ENCODE measurements at regions not wholly inside any gene's neighbourhood (a gene's known extent, or its start where the extent isn't known, plus 50 kb on each side); places are given as distances from the start of the nearest gene placed in this dataset.
A peak's percentile ranks its signal among the peaks of the same experiment; 100 is the strongest.
"Not testable (repeated sequence)": the region's sequence is repeated elsewhere in the genome, so short reads cannot be mapped to it uniquely, and the experiment has no call there.

DNA sequence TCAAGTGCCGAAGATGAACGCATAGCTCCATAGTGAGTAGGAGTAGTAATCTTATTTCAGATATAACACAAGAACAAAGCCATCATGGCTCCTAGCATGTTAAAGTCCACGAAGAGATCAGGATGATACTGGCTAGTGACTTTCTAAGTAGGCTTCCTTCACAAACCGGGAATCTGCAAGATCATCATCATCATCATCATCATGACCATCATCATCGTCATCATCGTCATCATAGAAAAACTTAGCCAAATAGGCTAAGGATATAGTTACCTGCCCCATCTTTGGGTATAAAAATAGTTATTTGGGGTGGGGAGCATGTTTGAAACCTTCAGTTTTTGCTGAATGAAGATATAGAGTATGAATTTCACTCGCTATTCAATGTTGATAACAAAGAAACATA is 57.9 kb downstream of the PYDC2 start:
- no peak for DNase-seq

DNA sequence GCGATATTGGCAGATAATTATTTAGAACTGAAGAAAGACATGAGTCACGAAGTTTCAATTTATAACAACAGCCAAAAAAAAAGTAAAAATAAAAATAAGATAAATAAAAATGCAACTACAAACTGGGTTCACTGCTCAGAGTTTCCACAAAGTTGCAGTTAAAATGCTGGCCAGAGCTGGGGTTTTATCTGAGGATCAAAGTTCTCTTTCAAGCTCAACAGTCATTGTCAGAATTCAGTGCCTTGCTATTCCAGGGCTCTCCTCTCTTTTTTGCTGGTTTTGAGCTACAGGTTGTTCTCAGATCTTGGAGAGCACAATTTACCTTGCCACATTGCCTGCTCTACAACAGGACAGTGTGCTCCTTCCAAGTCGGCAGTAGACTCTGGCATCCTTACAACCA is 60.1 kb downstream of the PYDC2 start:
- DNase-seq = no peak

- no peak for DNase-seq
Observed at GRCh38 chr3:191523148-191523547, 62.2 kb downstream of the PYDC2 start.

DNA sequence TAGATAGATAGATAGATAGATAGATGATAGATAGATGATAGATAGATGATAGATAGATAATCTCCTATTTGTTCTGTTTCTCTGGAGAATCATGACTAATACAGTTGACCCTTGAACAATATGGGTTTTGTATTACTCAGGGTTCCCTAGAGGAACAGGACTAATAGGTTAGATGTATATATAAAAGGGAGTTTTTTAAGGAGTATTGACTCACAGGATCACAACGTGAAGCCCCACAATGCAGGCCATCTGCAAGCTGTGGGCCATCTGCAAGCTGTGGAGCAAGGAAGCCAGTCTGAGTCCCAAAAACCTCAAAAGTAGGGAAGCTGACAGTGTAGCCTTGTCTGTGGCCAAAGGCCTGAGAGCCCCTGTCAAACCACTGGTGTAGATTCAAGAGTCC is 67.6 kb downstream of the PYDC2 start:
- DNase-seq = no peak

- DNase-seq = no peak
Observed at GRCh38 chr3:191529992-191530391, 69.0 kb downstream of the PYDC2 start.

DNA sequence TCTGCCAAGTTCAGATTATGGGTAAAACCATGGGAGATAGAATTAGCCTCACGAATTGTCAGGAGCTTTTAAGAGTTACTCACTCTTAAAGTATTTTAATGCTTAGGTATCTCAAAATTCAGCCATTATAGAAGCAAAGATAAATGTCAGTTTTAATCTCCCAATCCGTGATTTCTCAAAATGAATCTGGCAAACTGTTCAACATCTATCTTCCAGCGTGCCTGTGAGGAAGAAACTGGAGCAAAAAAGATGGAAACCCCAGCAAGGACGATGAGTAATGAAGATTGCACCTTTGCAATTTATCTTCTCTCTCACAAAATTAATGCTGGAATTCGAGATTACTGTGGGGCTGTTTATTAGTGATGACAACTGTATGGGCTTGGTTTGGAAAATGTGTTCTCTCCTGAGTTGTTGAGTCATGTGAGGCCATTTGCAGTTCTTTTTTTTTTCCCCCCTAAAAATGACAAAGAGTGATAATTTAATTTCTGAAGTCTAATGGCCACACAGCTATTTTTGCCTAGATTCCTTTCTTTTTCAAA is 70.5 kb downstream of the PYDC2 start:
- DNase-seq = no peak

DNA sequence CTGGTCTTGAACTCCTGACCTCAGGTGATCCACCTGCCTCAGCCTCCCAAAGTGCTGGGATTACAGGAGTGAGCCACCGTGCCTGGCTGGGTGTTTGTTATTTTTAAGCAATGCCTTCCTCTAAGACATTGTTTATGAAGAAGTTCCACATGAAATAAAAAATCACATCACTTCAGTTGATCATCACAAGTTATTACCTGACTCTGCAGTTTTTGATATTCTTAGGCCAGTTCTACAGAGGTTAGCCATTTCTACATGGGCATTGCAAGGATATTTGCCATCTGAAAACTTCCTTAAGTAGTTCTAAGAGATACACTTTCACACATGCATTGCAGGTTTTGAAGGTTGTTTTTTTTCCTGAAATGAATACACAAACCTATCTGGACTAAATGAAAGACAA is 82.1 kb downstream of the PYDC2 start:
- no peak for DNase-seq

DNA sequence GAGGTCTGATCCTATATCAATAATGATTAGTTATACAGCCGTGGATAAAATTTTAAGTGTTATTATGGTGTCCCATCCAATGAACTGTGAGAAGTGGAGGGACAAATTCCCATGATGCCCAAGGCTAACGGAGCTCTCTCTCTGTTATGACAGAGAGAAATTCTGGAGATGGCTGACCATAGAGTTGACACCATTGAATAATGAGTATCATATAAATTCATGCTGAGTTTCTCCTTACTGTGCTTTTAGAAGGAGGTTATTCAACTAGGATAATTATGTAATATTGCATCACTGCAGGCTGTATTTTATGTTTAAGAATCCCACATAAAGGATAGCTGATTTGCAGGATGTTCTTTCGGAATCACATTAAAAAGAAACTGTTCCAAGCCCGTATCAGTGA is 82.9 kb downstream of the PYDC2 start:
- no peak for DNase-seq

- peak; percentile 1 for DNase-seq
Observed at GRCh38 chr3:191549357-191549756, 88.4 kb downstream of the PYDC2 start.

DNA sequence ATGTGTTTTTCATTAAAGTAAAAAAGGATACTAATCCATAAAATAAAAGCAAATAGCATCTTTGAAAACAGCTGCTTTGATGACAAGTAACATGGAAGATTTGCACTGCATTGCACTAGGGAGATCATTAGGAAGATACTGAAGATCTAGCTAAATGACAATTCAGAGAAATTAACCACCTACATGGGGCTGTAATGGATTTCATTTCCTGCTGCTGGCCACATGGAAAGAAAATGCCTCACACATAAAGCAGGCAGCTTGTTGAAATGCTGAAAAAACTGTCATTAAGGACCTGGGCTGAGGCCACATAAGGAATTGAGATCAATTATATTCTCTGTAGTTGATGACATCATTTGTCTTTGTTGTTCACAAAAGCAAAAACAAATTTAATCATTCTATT is 94.1 kb downstream of the PYDC2 start:
- no peak for DNase-seq

DNA sequence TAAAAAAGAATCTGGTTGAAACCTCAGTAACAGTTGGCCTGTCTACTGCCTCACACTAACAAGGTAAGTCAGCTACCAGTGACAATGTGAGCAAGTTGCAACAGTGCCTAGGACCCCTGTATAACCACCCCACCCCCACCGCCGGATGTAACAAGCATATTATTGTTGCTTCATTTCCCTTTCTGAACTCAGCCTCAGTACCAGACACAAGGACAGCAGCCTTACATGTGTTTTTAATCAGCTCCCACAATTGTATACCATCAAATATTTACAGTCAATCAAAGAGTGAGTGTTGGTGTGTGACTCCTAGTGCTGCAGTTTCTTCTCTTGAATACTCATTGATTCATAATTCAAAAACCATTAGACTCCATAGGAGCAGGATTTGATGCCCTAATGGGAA is 96.4 kb downstream of the PYDC2 start:
- no peak for DNase-seq

GRCh38 chr3:191563722-191564121 is 102.8 kb downstream of the PYDC2 start:
- DNase-seq = no peak

DNA sequence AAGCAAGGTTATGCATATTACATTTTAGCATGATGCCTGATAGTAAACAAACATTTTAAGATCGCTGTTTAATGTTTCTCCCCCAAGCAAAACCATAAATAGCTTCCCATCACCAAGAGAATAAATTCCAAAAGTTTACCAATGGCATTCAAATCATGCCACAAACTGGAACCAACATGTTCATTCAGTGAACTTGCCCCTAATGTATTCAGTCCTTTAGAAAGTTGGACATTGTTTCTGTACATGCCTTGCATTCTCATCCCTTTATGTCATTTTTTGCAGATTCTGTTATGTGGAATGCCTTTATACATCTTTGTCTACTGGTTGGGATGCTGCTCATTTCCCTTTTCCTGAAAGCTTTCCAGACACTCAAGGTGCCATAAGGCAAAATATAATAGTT is 105.5 kb downstream of the PYDC2 start:
- DNase-seq = no peak

GRCh38 chr3:191568206-191568605 is 107.2 kb downstream of the PYDC2 start:
- DNase-seq = no peak

DNA sequence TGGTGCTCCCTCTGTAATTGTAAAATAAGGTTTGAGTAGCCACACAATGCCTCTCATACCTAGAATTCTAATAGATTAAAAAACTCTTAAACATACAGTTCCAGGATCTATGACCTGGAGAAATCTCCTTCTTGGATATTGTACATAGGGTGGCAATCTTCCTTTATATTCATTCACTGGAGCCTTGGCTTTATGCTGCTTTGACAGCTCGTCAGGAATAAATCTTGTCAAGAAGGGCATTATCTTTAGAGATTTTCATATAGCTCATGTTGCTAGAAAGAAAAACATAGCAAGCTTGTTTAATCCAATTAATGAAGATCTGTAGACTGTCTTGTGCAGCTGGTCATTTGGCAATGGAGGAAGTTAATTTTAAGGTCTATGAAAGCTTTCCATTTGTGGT is 131.1 kb downstream of the PYDC2 start:
- DNase-seq = no peak

- no peak for DNase-seq
Observed at GRCh38 chr3:191593486-191593885, 132.5 kb downstream of the PYDC2 start.

GRCh38 chr3:191615511-191615910 is 154.5 kb downstream of the PYDC2 start:
- DNase-seq = not testable (repeated sequence)

GRCh38 chr3:191624299-191624698 is 163.3 kb downstream of the PYDC2 start:
- no peak for DNase-seq

- no peak for DNase-seq
Observed at GRCh38 chr3:191627064-191627463, 166.1 kb downstream of the PYDC2 start.

DNA sequence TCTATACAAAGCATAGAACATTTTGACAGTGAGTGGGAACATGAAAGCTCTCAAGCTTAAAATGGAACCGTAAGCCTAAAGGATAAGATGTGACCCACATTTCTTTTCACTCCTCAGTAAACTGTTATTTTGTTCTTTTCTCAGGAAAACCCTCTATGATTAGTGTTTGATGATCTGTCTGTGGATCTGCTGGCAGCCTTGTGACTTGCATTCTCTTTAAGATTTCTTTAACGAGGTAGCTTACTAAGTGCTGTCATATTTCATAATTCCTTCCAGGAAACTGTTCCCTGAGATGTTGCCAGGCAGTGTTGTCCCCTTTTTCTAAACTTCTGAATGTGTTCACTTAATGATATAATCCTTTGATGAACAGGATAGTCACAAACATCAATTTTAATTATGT is 167.6 kb downstream of the PYDC2 start:
- DNase-seq = no peak

GRCh38 chr3:191631496-191631895 is 170.5 kb downstream of the PYDC2 start:
- DNase-seq = peak; percentile 27

DNA sequence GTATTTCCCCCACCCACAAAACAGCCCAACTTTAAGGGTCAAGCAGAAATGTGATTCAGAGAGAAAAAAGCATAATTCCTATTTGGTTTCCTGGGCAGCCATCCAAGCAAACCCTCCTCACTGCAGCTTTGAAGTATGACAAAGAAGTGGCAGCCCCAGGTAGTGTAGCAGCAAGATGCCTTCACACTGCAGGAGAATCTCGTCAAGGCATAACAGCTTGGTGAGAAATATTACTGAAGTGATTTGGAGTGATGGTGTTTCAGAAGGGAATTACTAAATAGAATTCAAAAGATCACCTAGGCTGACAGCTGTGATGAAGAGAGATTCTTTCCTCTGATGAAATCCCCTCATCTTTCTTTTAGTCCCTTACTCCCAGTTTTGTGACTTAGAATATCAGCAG is 173.9 kb downstream of the PYDC2 start:
- DNase-seq = no peak

DNA sequence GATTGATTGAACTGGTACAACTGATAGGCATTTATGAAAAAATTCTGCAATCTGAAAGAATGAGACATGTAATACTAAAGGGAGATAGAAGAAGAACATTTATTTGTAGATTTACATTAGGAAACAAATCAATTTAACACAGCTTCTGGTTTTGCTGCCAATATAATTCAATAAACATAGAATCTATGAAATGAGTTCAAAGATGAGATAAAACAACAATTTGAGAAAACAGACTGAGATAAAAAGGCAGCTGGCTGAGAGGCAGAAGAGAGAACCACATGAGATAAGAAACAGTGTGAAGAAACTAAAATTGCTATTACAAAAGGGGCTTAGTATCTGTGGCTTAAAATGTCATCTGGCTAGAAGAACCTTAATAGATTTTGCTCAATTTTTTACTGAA is 176.6 kb downstream of the PYDC2 start:
- no peak for DNase-seq

- DNase-seq = no peak
Observed at GRCh38 chr3:191641789-191642188, 180.8 kb downstream of the PYDC2 start.

GRCh38 chr3:191644291-191644690 is 183.3 kb downstream of the PYDC2 start:
- no peak for DNase-seq

DNA sequence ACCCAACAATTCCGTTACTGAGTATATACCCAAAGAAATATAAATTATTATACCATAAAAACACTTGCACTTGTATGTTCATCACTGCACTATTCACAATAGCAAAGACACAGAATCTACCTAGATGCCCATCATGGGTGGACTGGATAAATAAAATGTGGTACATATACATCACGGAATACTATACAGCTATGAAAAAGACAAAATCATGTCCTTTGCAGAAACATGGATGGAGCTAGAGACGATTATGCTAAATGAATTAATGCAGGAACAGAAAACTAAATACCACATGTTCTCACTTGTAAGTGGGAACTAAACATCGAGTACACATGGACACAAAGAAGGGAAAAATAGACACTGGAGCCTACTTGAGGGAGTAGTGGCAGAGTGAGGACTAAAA is 185.3 kb downstream of the PYDC2 start:
- DNase-seq = no peak

All from MV-4-11 (cell line).